ENCODE measurements at regions not wholly inside any gene's neighbourhood (a gene's known extent, or its start where the extent isn't known, plus 50 kb on each side); places are given as distances from the start of the nearest gene placed in this dataset.

- 89 to 98% methylated on average over 6 of the region's 6 CpGs for WGBS, 2 donors
- no peak overlapping the region for H3K27ac ChIP-seq
- intact Hi-C loops (cut with DNase I; ENCODE audit: low total_unique reads), result no loop called here
Observed at GRCh38 chr5:172524573-172525021, 70.3 kb upstream of the SH3PXD2B start.

DNA sequence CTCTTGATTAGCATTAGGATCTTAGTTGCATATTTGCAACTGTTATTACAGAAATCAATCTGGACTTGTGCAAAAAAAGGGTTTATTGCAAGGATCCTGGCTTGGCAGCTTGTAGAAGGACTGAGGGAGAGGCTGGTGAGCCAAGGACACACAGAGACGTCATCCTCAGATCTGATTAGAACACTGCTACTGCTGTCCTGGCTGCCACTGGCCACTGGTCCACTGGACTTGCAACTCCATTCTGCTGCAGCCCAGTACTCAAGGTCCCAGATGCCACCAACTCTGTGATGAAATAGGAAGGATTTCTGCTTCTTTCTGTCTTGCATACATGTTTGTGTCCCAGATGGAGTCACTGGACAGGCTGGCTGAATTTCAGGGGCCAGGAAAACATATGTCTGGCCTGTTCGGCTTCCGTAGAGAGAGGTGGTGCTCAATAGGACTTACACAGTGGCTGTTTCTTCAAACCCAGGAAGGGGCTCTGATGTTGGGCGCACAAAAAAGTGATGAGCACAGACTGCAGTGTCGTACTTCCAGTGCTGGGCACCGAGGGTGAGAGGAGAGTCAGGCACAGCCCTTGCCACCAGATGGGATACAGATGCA is 68.9 kb upstream of the SH3PXD2B start:
- Histone ChIP-seq H3K36me3 (ENCODE audit: low read depth, missing control alignments) (no peaks in the 10 kb centered on the region), H3K27me3 (no peaks in the 10 kb centered on the region), H3K27ac (no peak overlapping the region), H3K4me3 (no peak overlapping the region), H3K4me1 (peaks cover 6% of the 10 kb centered on the region), H3K9me3 (no peaks in the 10 kb centered on the region)
- no peak for TF ChIP-seq POLR2A (IDR thresholded peaks at IDR 0.05)
- no peak for TF ChIP-seq CTCF (IDR thresholded peaks at IDR 0.05)
- WGBS, 2 donors, result 79 to 83% methylated on average over 6 of the region's 6 CpGs
- DNase-seq, result peak; percentile 69
- intact Hi-C loops (cut with DNase I; ENCODE audit: low total_unique reads), result no loop called here

More at GRCh38 chr5:172524573-172525021, 70.3 kb upstream of the SH3PXD2B start:
- Histone ChIP-seq H3K27me3 (no peaks in the 10 kb centered on the region), H3K9me3 (no peaks in the 10 kb centered on the region), H3K4me3 (no peak overlapping the region), H3K4me1 (peaks cover 6% of the 10 kb centered on the region), H3K36me3 (ENCODE audit: low read depth, missing control alignments) (no peaks in the 10 kb centered on the region)
- TF ChIP-seq POLR2A (IDR thresholded peaks at IDR 0.05) (no peak), CTCF (IDR thresholded peaks at IDR 0.05) (no peak)
- no peak for DNase-seq

- Histone ChIP-seq H3K9me3 (no peaks in the 10 kb centered on the region), H3K36me3 (ENCODE audit: low read depth, missing control alignments) (no peaks in the 10 kb centered on the region), H3K4me3 (no peak overlapping the region), H3K27me3 (no peaks in the 10 kb centered on the region), H3K27ac (no peak overlapping the region), H3K4me1 (peaks cover 6% of the 10 kb centered on the region)
- WGBS, 2 donors, result 85 to 91% methylated on average over 3 of the region's 3 CpGs
- no peak for TF ChIP-seq POLR2A (IDR thresholded peaks at IDR 0.05)
- TF ChIP-seq CTCF (IDR thresholded peaks at IDR 0.05), result no peak
- DNase-seq, result no peak
- intact Hi-C loops (cut with DNase I; ENCODE audit: low total_unique reads), result no loop called here
Observed at GRCh38 chr5:172521338-172521932, 67.1 kb upstream of the SH3PXD2B start.

- H3K9me3 ChIP-seq, result no peaks in the 10 kb centered on the region
- TF ChIP-seq POLR2A (IDR thresholded peaks at IDR 0.05) (no peak), CTCF (IDR thresholded peaks at IDR 0.05) (no peak)
- no peaks in the 10 kb centered on the region for H3K27me3 ChIP-seq
- DNase-seq, result no peak
- no peak overlapping the region for H3K27ac ChIP-seq
- intact Hi-C loops (cut with DNase I; ENCODE audit: low total_unique reads), result no loop called here
- H3K4me3 ChIP-seq, result no peak overlapping the region
- H3K4me1 ChIP-seq, result no peaks in the 10 kb centered on the region
- no peaks in the 10 kb centered on the region for H3K36me3 ChIP-seq (ENCODE audit: low read depth, missing control alignments)
Observed at GRCh38 chr5:172511952-172512351, 57.6 kb upstream of the SH3PXD2B start.

GRCh38 chr5:172509405-172509781 is 55.1 kb upstream of the SH3PXD2B start:
- H3K9me3 ChIP-seq, result no peaks in the 10 kb centered on the region
- no peak overlapping the region for H3K4me3 ChIP-seq
- TF ChIP-seq CTCF (IDR thresholded peaks at IDR 0.05) (no peak), POLR2A (IDR thresholded peaks at IDR 0.05) (no peak)
- no peaks in the 10 kb centered on the region for H3K36me3 ChIP-seq (ENCODE audit: low read depth, missing control alignments)
- H3K27me3 ChIP-seq, result no peaks in the 10 kb centered on the region
- no peak overlapping the region for H3K27ac ChIP-seq
- DNase-seq, result peak; percentile 12
- peaks cover 3% of the 10 kb centered on the region for H3K4me1 ChIP-seq
- intact Hi-C loops (cut with DNase I; ENCODE audit: low total_unique reads), result no loop called here
- 73 to 79% methylated on average over 8 of the region's 8 CpGs for WGBS, 2 donors
